ENCODE measurements at regions not wholly inside any gene's neighbourhood (a gene's known extent, or its start where the extent isn't known, plus 50 kb on each side); places are given as distances from the start of the nearest gene placed in this dataset.

DNA sequence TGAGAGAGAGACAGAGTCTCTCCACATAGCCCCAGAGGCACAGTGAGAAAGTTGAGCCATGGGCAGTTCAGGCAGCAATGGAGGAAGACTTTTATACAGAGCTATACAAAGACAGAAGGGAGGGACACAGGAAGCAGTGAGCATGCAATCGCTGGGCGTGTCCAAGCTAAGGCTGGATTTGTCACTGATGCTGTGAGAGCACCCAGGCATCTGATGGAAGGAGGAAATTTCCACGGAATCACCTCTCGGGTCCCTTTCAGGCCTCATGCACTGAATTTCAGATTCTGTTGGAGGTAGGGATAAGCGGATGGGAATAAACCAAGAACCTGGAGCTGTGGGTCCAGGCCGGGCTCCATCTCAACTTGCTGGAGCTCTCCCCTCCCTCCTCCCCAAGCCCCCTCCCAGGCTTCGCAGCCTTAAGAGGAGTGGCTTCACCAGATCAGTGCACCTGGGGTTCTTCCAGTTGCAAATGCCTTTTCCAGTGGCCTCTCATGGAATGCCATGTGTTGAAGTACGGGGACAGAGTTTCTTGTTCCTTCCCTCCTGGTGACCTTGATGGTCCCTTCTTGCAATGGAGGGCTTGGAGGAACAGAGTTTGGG is 114.8 kb upstream of the ALDH1B1 start:
- TF ChIP-seq, protein P1, sequence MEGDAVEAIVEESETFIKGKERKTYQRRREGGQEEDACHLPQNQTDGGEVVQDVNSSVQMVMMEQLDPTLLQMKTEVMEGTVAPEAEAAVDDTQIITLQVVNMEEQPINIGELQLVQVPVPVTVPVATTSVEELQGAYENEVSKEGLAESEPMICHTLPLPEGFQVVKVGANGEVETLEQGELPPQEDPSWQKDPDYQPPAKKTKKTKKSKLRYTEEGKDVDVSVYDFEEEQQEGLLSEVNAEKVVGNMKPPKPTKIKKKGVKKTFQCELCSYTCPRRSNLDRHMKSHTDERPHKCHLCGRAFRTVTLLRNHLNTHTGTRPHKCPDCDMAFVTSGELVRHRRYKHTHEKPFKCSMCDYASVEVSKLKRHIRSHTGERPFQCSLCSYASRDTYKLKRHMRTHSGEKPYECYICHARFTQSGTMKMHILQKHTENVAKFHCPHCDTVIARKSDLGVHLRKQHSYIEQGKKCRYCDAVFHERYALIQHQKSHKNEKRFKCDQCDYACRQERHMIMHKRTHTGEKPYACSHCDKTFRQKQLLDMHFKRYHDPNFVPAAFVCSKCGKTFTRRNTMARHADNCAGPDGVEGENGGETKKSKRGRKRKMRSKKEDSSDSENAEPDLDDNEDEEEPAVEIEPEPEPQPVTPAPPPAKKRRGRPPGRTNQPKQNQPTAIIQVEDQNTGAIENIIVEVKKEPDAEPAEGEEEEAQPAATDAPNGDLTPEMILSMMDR (IDR thresholded peaks at IDR 0.05), result no peak
- TF ChIP-seq KDM1A (IDR thresholded peaks at IDR 0.05; ENCODE audit: low read depth) (no peak), POLR2A (IDR thresholded peaks at IDR 0.05; ENCODE audit: low read length) (no peak), NPAS2 (CRISPR knock-in tag; IDR thresholded peaks at IDR 0.05; ENCODE audit: borderline replicate concordance) (no peak)
- TF ChIP-seq, protein P2, sequence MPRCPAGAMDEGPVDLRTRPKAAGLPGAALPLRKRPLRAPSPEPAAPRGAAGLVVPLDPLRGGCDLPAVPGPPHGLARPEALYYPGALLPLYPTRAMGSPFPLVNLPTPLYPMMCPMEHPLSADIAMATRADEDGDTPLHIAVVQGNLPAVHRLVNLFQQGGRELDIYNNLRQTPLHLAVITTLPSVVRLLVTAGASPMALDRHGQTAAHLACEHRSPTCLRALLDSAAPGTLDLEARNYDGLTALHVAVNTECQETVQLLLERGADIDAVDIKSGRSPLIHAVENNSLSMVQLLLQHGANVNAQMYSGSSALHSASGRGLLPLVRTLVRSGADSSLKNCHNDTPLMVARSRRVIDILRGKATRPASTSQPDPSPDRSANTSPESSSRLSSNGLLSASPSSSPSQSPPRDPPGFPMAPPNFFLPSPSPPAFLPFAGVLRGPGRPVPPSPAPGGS (IDR thresholded peaks at IDR 0.05), result no peak
- TF ChIP-seq, protein P3, sequence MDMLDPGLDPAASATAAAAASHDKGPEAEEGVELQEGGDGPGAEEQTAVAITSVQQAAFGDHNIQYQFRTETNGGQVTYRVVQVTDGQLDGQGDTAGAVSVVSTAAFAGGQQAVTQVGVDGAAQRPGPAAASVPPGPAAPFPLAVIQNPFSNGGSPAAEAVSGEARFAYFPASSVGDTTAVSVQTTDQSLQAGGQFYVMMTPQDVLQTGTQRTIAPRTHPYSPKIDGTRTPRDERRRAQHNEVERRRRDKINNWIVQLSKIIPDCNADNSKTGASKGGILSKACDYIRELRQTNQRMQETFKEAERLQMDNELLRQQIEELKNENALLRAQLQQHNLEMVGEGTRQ (IDR thresholded peaks at IDR 0.05), result no peak

Data from A549 (cell line).